ENCODE measurements at regions not wholly inside any gene's neighbourhood (a gene's known extent, or its start where the extent isn't known, plus 50 kb on each side); places are given as distances from the start of the nearest gene placed in this dataset.

GRCh38 chr2:146143971-146144370 is 1624.1 kb upstream of the ZEB2 start:
- TF ChIP-seq CTCF (IDR thresholded peaks at IDR 0.05) (no peak), POLR2A (IDR thresholded peaks at IDR 0.05) (no peak), POLR2AphosphoS5 (IDR thresholded peaks at IDR 0.05) (no peak), EP300 (IDR thresholded peaks at IDR 0.05) (no peak)

Data from sigmoid colon (tissue), 4 donors.